ENCODE measurements at regions not wholly inside any gene's neighbourhood (a gene's known extent, or its start where the extent isn't known, plus 50 kb on each side); places are given as distances from the start of the nearest gene placed in this dataset.

- CTCF ChIA-PET (ENCODE audit: unreplicated experiment) = no interaction called here
- Histone ChIP-seq H3K27ac (ENCODE audit: low read depth, low read length, poor library complexity, severe bottlenecking) (no peak overlapping the region), H3K9me3 (ENCODE audit: low read length) (no peaks in the 10 kb centered on the region), H3K79me2 (ENCODE audit: insufficient read depth, low read depth, low read length) (no peaks in the 10 kb centered on the region), H2AFZ (ENCODE audit: low read length) (no peak overlapping the region), H3K4me1 (ENCODE audit: insufficient read depth, low read length, poor library complexity, severe bottlenecking) (no peaks in the 10 kb centered on the region), H3K4me3 (ENCODE audit: low read depth, low read length, poor library complexity, severe bottlenecking) (no peak overlapping the region), H3K36me3 (ENCODE audit: insufficient read depth, low read length) (no peaks in the 10 kb centered on the region), H4K20me1 (ENCODE audit: insufficient read depth, low read length) (no peaks in the 10 kb centered on the region), H3K4me2 (ENCODE audit: low read length) (no peak overlapping the region), H3K9me2 (ENCODE audit: insufficient read depth, low read length) (no peaks in the 10 kb centered on the region)
- intact Hi-C loops (cut with micrococcal nuclease; ENCODE audit: unreplicated experiment) = no loop called here
- POLR2A ChIA-PET = no interaction called here
- no TSS peak for BruUV-seq (replicated peaks)
- TF ChIP-seq, protein P1, sequence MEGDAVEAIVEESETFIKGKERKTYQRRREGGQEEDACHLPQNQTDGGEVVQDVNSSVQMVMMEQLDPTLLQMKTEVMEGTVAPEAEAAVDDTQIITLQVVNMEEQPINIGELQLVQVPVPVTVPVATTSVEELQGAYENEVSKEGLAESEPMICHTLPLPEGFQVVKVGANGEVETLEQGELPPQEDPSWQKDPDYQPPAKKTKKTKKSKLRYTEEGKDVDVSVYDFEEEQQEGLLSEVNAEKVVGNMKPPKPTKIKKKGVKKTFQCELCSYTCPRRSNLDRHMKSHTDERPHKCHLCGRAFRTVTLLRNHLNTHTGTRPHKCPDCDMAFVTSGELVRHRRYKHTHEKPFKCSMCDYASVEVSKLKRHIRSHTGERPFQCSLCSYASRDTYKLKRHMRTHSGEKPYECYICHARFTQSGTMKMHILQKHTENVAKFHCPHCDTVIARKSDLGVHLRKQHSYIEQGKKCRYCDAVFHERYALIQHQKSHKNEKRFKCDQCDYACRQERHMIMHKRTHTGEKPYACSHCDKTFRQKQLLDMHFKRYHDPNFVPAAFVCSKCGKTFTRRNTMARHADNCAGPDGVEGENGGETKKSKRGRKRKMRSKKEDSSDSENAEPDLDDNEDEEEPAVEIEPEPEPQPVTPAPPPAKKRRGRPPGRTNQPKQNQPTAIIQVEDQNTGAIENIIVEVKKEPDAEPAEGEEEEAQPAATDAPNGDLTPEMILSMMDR (conservative IDR thresholded peaks at IDR 0.05; ENCODE audit: low read length) = no peak
- TF ChIP-seq EZH2phosphoT487 (IDR thresholded peaks at IDR 0.05; ENCODE audit: borderline replicate concordance, low read depth, low read length) = no peak
- no peak for DNase-seq (ENCODE audit: low spot score)
Measured at GRCh38 chr10:2188371-2188770, 451.0 kb upstream of the ADARB2 start.

- CTCF ChIA-PET (ENCODE audit: unreplicated experiment) = no interaction called here
- no peak overlapping the region for H2AFZ ChIP-seq (ENCODE audit: low read length)
- intact Hi-C loops (cut with micrococcal nuclease; ENCODE audit: unreplicated experiment) = no loop called here
- H3K4me2 ChIP-seq (ENCODE audit: low read length) = no peak overlapping the region
- POLR2A ChIA-PET = interaction anchor here (0.7 kb wide), 1 partner anchor 1259 kb away, joined by 3 read pairs; no protein-coding TSS in a partner anchor
- TF ChIP-seq, protein P1 (conservative IDR thresholded peaks at IDR 0.05; ENCODE audit: low read length) = no peak
- no peak for TF ChIP-seq EZH2phosphoT487 (IDR thresholded peaks at IDR 0.05; ENCODE audit: borderline replicate concordance, low read depth, low read length)
- H3K9me3 ChIP-seq (ENCODE audit: low read length) = no peaks in the 10 kb centered on the region
- H3K36me3 ChIP-seq (ENCODE audit: insufficient read depth, low read length) = no peaks in the 10 kb centered on the region
- H3K4me3 ChIP-seq (ENCODE audit: low read depth, low read length, poor library complexity, severe bottlenecking) = no peak overlapping the region
- no peaks in the 10 kb centered on the region for H3K79me2 ChIP-seq (ENCODE audit: insufficient read depth, low read depth, low read length)
- H3K4me1 ChIP-seq (ENCODE audit: insufficient read depth, low read length, poor library complexity, severe bottlenecking) = no peaks in the 10 kb centered on the region
- H4K20me1 ChIP-seq (ENCODE audit: insufficient read depth, low read length) = no peaks in the 10 kb centered on the region
- no peaks in the 10 kb centered on the region for H3K9me2 ChIP-seq (ENCODE audit: insufficient read depth, low read length)
- BruUV-seq (replicated peaks) = no TSS peak
- H3K27ac ChIP-seq (ENCODE audit: low read depth, low read length, poor library complexity, severe bottlenecking) = no peak overlapping the region
- DNase-seq (ENCODE audit: low spot score) = no peak
Measured at GRCh38 chr10:2173327-2173726, 436.0 kb upstream of the ADARB2 start.

DNA sequence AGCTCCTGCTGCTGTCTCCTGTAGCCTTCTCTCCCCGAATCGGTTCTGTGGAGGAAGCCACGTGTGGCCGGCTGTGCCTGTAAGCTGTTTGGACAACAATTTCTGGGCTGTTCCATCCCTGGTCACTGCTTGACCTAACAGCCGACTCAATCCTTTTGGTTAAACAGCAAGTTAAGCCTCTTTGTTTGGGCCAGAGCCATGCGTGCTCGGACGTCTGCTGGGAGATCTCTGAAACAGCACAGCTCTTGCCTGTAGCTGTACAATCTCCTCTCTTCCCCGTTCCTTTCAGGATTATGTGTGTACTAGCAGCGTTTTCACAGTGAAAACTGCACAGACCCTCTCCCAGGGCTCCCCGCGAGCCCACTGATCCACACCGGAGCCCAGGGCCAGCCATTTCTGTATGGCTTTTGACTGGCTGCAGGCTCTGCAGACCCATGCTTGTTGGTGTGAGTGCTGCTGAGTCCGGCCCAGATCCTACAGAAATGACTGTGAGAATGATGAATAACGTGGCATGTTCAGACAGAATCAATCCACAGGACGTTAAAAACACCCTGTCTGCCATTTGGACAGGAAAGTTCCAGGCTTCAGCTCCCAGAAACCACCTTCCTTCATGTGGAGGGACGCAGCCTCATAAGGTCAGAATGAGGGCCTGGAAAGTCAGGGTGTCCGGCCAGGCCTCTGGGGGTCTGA lies 428.6 kb upstream of the ADARB2 start:
- Histone ChIP-seq H4K20me1 (ENCODE audit: insufficient read depth, low read length) (no peaks in the 10 kb centered on the region), H3K4me1 (ENCODE audit: insufficient read depth, low read length, poor library complexity, severe bottlenecking) (no peaks in the 10 kb centered on the region), H2AFZ (ENCODE audit: low read length) (no peak overlapping the region), H3K9me3 (ENCODE audit: low read length) (no peaks in the 10 kb centered on the region), H3K79me2 (ENCODE audit: insufficient read depth, low read depth, low read length) (no peaks in the 10 kb centered on the region), H3K9me2 (ENCODE audit: insufficient read depth, low read length) (no peaks in the 10 kb centered on the region), H3K36me3 (ENCODE audit: insufficient read depth, low read length) (no peaks in the 10 kb centered on the region), H3K4me3 (ENCODE audit: low read depth, low read length, poor library complexity, severe bottlenecking) (no peak overlapping the region), H3K4me2 (ENCODE audit: low read length) (no peak overlapping the region), H3K27ac (ENCODE audit: low read depth, low read length, poor library complexity, severe bottlenecking) (no peak overlapping the region)
- TF ChIP-seq EZH2phosphoT487 (IDR thresholded peaks at IDR 0.05; ENCODE audit: borderline replicate concordance, low read depth, low read length) = no peak
- DNase-seq (ENCODE audit: low spot score) = no peak
- ChIA-PET POLR2A (no interaction called here), CTCF (ENCODE audit: unreplicated experiment) (no interaction called here)
- intact Hi-C loops (cut with micrococcal nuclease; ENCODE audit: unreplicated experiment) = no loop called here
- no TSS peak for BruUV-seq (replicated peaks)
